ENCODE measurements at regions not wholly inside any gene's neighbourhood (a gene's known extent, or its start where the extent isn't known, plus 50 kb on each side); places are given as distances from the start of the nearest gene placed in this dataset.

DNA sequence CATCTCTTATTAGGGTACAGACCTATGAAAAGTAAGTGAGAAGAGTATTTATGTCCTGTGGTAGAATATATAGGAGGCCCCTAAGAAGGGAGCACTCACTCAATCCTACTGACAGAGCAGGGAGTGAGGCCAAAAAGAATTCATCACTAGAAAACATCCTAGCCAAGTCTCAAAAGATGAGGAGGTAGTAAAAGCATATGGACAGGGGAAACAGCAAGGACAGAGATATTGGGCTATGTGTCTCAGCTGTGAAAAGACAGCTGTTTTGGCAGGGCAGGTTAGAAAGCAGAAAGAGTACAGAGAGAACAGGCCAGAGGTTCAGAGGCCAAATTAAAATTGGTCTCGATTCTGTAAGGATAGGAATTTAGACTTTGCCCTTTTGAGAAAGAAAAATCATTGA lies 548.3 kb upstream of the ANKRD30A start:
- TF ChIP-seq, protein P1, sequence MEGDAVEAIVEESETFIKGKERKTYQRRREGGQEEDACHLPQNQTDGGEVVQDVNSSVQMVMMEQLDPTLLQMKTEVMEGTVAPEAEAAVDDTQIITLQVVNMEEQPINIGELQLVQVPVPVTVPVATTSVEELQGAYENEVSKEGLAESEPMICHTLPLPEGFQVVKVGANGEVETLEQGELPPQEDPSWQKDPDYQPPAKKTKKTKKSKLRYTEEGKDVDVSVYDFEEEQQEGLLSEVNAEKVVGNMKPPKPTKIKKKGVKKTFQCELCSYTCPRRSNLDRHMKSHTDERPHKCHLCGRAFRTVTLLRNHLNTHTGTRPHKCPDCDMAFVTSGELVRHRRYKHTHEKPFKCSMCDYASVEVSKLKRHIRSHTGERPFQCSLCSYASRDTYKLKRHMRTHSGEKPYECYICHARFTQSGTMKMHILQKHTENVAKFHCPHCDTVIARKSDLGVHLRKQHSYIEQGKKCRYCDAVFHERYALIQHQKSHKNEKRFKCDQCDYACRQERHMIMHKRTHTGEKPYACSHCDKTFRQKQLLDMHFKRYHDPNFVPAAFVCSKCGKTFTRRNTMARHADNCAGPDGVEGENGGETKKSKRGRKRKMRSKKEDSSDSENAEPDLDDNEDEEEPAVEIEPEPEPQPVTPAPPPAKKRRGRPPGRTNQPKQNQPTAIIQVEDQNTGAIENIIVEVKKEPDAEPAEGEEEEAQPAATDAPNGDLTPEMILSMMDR (IDR thresholded peaks at IDR 0.05), result no peak
- TF ChIP-seq POLR2A (IDR thresholded peaks at IDR 0.05), result no peak

Measured in Peyer's patch (tissue), 4 donors.